CD4-positive, alpha-beta memory T cell (primary cell): ENCODE measurements at regions not wholly inside any gene's neighbourhood (a gene's known extent, or its start where the extent isn't known, plus 50 kb on each side); places are given as distances from the start of the nearest gene placed in this dataset.

Source experiments
- CTCF ChIA-PET: fragments of 350-600 bp; sonication (Branson Sonifier 250); formaldehyde crosslinking; loops from one replicate; lab custom pipeline; 2021; ENCODE audit warnings: inconsistent platforms; ENCODE audit not compliant: partially characterized antibody; lab: Charles Lee
- POLR2A ChIA-PET: fragments of 350-600 bp; sonication (Branson Sonifier 250); formaldehyde crosslinking; loops from one replicate; lab custom pipeline; 2021; ENCODE audit not compliant: partially characterized antibody; lab: Charles Lee
- DNase-seq, 5 donors: peaks; one replicate each; pipeline versions ENCODE4 v3.0.0 to v3.0.0-alpha.2; 2020 to 2022; ENCODE audit warnings: mixed read lengths in 1 of 5
- H3K27ac ChIP-seq: one replicate; pipeline ENCODE4 v1.7.0; 2013; ENCODE audit warnings: low read depth, low read length
- H3K27me3 ChIP-seq: 2 replicates; pipeline ENCODE4 v1.7.0; 2013; ENCODE audit warnings: mild to moderate bottlenecking, low read length, moderate library complexity; ENCODE audit not compliant: insufficient read depth
- H3K36me3 ChIP-seq: 2 replicates; pipeline ENCODE4 v1.7.0; 2013; ENCODE audit warnings: mild to moderate bottlenecking, low read length, moderate library complexity; ENCODE audit not compliant: insufficient read depth
- H3K4me1 ChIP-seq: 2 replicates; pipeline ENCODE4 v1.7.0; 2013; ENCODE audit warnings: mild to moderate bottlenecking, low read length, moderate library complexity; ENCODE audit not compliant: insufficient read depth
- H3K4me3 ChIP-seq, 2 donors: one replicate each; pipeline ENCODE4 v1.7.0; 2013; ENCODE audit warnings: low read length in 2 of 2, mild to moderate bottlenecking in 1 of 2
- H3K9me3 ChIP-seq, 2 donors: one replicate each; pipeline ENCODE4 v1.7.0; 2013; ENCODE audit warnings: low read length in 2 of 2, control low read depth in 1 of 2; ENCODE audit not compliant: control insufficient read depth in 1 of 2
- H3K27ac Mint-ChIP-seq, 7 donors: one replicate each; pipeline ENCODE4 v1.8.0; 2020 to 2021; ENCODE audit warnings: mixed read lengths in 7 of 7, mild to moderate bottlenecking in 6 of 7, inconsistent platforms in 3 of 7, moderate library complexity in 3 of 7
- H3K27me3 Mint-ChIP-seq, 2 donors: one replicate each; pipeline ENCODE4 v1.8.0; 2020 to 2021; ENCODE audit warnings: mixed read lengths in 2 of 2
- H3K36me3 Mint-ChIP-seq, 2 donors: one replicate each; pipeline ENCODE4 v1.8.0; 2020 to 2021; ENCODE audit warnings: mixed read lengths in 2 of 2, inconsistent platforms in 1 of 2, mild to moderate bottlenecking in 1 of 2
- H3K4me1 Mint-ChIP-seq, 4 donors: one replicate each; pipeline ENCODE4 v1.8.0; 2020 to 2021; ENCODE audit warnings: mixed read lengths in 4 of 4, mild to moderate bottlenecking in 1 of 4
- H3K4me3 Mint-ChIP-seq, 8 donors: one replicate each; pipeline ENCODE4 v1.8.0; 2020 to 2021; ENCODE audit warnings: mixed read lengths in 8 of 8, mild to moderate bottlenecking in 7 of 8, moderate library complexity in 6 of 8, inconsistent platforms in 3 of 8
- H3K9me3 Mint-ChIP-seq, 8 donors: one replicate each; pipeline ENCODE4 v1.8.0; 2020 to 2021; ENCODE audit warnings: mixed read lengths in 8 of 8, mild to moderate bottlenecking in 5 of 8, inconsistent platforms in 3 of 8, moderate library complexity in 1 of 8
- intact Hi-C: fragments of 100-400 bp; cut with micrococcal nuclease; formaldehyde crosslinking; loops from one replicate; pipeline ENCODE4 v1.15.1; 2023

DNA sequence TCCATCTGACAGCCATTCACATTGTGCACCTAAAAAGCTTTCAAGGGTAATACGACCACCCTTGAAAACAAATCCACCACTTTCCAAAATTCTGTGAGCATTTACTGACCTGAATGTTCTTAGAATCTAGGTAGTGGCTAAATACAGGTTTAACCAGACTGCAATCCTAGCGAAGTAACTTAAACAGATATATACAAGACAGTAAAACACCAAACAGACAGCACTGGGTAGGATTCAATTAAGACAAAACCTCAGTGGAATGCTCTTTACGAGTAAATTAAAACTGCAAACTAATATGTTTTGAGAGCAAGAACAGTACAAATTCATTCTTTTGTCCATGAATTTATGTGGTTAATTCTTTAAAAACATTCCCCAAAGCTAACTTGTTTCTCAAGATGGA lies 354.2 kb upstream of the ESRRG start:
- intact Hi-C loops: no loop called here
- no peak overlapping the region for H3K27ac Mint-ChIP-seq
- Histone ChIP-seq H3K36me3 (no peaks in the 10 kb centered on the region), H3K9me3 (no peaks in the 10 kb centered on the region), H3K4me1 (no peaks in the 10 kb centered on the region), H3K27ac (no peak overlapping the region), H3K27me3 (no peaks in the 10 kb centered on the region), H3K4me3 (no peak overlapping the region)
- H3K4me1 Mint-ChIP-seq: no peaks in the 10 kb centered on the region
- no peak for DNase-seq
- ChIA-PET POLR2A (no interaction called here), CTCF (no interaction called here)
- no peaks in the 10 kb centered on the region for H3K27me3 Mint-ChIP-seq
- H3K4me3 Mint-ChIP-seq: no peak overlapping the region
- peaks cover 0 to 3% (median 0%) of the 10 kb centered on the region in 8 donors for H3K9me3 Mint-ChIP-seq
- no peaks in the 10 kb centered on the region for H3K36me3 Mint-ChIP-seq

DNA sequence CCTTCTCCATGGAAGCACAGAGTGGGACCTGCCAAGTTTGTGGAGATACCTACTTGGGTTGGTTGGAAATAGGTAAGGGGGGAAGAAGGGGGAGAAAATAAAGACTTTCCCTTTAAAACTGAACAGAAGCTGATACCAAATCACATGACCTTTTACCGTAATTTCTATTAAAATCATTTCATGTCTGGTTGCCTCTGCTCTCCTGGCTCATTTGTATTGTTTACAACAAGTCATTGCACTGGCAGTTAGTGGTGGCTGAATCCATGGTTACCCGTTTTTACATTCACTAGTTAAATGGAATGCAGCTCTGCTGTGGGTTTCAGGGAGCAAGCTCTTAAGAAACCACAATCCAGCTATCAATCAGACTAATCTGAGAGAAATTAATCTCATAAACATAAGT lies 353.7 kb upstream of the ESRRG start:
- H3K9me3 ChIP-seq: no peaks in the 10 kb centered on the region
- POLR2A ChIA-PET: no interaction called here
- DNase-seq: no peak
- H3K36me3 ChIP-seq: no peaks in the 10 kb centered on the region
- no peaks in the 10 kb centered on the region for H3K36me3 Mint-ChIP-seq
- H3K4me1 ChIP-seq: no peaks in the 10 kb centered on the region
- intact Hi-C loops: no loop called here
- H3K27ac Mint-ChIP-seq: no peak overlapping the region
- peaks cover 0 to 2% (median 0%) of the 10 kb centered on the region in 8 donors for H3K9me3 Mint-ChIP-seq
- H3K27me3 Mint-ChIP-seq: no peaks in the 10 kb centered on the region
- no peaks in the 10 kb centered on the region for H3K4me1 Mint-ChIP-seq
- no peaks in the 10 kb centered on the region for H3K27me3 ChIP-seq
- H3K4me3 ChIP-seq: no peak overlapping the region
- H3K4me3 Mint-ChIP-seq: no peak overlapping the region
- CTCF ChIA-PET: no interaction called here
- H3K27ac ChIP-seq: no peak overlapping the region

DNA sequence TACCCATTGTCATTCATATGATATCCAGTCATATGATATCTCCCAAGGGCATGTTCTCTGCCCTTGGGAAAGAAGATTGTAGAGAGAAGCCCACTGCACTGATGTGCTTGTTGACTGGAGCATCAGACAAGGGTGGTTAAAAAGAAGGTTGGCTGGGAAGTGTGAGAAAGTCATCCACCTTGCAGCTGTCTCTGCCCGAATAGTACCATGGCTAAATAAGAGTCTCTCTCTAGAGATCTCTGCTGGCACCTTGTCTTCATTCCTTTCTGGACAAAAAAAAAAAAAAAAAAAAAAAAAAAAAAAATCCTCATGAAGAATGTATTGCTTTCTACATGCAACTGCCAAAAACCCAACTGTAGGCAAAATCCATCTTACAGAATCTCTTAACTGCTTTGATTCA lies 349.7 kb upstream of the ESRRG start:
- no peaks in the 10 kb centered on the region for H3K27me3 Mint-ChIP-seq
- Histone ChIP-seq H3K4me1 (no peaks in the 10 kb centered on the region), H3K4me3 (no peak overlapping the region), H3K27me3 (no peaks in the 10 kb centered on the region), H3K36me3 (no peaks in the 10 kb centered on the region), H3K27ac (no peak overlapping the region), H3K9me3 (no peaks in the 10 kb centered on the region)
- POLR2A ChIA-PET: no interaction called here
- H3K36me3 Mint-ChIP-seq: no peaks in the 10 kb centered on the region
- no peak overlapping the region for H3K4me3 Mint-ChIP-seq
- H3K4me1 Mint-ChIP-seq: no peaks in the 10 kb centered on the region
- intact Hi-C loops: no loop called here
- CTCF ChIA-PET: no interaction called here
- DNase-seq: no peak
- H3K27ac Mint-ChIP-seq: no peak overlapping the region
- H3K9me3 Mint-ChIP-seq: peaks cover 0 to 5% (median 2%) of the 10 kb centered on the region in 8 donors

DNA sequence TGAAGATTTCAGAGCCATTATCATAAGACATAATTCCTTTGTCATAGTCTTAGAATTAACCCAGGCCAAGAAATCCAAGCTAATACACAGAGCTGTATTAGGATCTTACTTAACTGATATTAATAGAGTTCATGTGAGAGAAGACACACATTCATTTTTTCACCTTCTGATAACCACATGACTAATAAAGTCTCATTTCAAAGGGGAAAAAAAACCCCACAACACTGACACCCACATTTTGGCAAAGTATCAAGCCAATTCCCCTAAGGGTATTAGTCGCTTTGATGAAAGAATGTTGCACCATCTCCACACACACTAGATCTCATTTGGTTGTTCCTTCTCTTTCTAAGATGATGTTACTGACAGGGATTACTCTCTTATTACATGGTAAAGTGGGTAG lies 344.4 kb upstream of the ESRRG start:
- CTCF ChIA-PET: no interaction called here
- Histone ChIP-seq H3K36me3 (no peaks in the 10 kb centered on the region), H3K4me3 (no peak overlapping the region), H3K4me1 (no peaks in the 10 kb centered on the region), H3K27ac (no peak overlapping the region), H3K27me3 (no peaks in the 10 kb centered on the region), H3K9me3 (no peaks in the 10 kb centered on the region)
- H3K27me3 Mint-ChIP-seq: no peaks in the 10 kb centered on the region
- no peaks in the 10 kb centered on the region for H3K36me3 Mint-ChIP-seq
- H3K27ac Mint-ChIP-seq: no peak overlapping the region
- H3K4me1 Mint-ChIP-seq: no peaks in the 10 kb centered on the region
- intact Hi-C loops: no loop called here
- POLR2A ChIA-PET: no interaction called here
- DNase-seq: no peak
- H3K9me3 Mint-ChIP-seq: peaks cover 0 to 5% (median 2%) of the 10 kb centered on the region in 8 donors
- H3K4me3 Mint-ChIP-seq: no peak overlapping the region

DNA sequence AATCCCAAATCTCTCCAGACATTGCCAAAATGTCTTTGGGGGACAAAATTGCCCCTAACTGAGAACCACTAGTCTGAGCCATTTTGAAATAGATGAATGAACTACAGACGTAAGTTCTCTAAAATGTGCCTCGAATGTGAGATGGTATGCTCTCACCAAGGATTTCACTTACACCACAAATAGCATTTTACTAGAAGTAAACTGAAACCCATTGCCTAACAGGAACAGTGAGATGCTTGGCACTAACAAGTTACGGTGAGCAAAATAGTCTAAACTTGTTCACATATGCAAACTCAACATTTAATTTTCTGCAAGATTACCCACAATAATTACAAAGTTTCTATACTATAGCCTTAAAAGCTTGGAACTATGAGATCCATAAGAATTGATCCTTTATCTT lies 343.6 kb upstream of the ESRRG start:
- H3K27ac ChIP-seq: no peak overlapping the region
- Mint-ChIP-seq H3K36me3 (no peaks in the 10 kb centered on the region), H3K27ac (no peak overlapping the region), H3K4me3 (no peak overlapping the region), H3K4me1 (no peaks in the 10 kb centered on the region), H3K27me3 (no peaks in the 10 kb centered on the region), H3K9me3 (peaks cover 0 to 5% (median under 1%) of the 10 kb centered on the region in 8 donors)
- no peaks in the 10 kb centered on the region for H3K36me3 ChIP-seq
- intact Hi-C loops: no loop called here
- H3K27me3 ChIP-seq: no peaks in the 10 kb centered on the region
- H3K9me3 ChIP-seq: no peaks in the 10 kb centered on the region
- H3K4me1 ChIP-seq: no peaks in the 10 kb centered on the region
- POLR2A ChIA-PET: no interaction called here
- DNase-seq: no peak
- CTCF ChIA-PET: no interaction called here
- H3K4me3 ChIP-seq: no peak overlapping the region

DNA sequence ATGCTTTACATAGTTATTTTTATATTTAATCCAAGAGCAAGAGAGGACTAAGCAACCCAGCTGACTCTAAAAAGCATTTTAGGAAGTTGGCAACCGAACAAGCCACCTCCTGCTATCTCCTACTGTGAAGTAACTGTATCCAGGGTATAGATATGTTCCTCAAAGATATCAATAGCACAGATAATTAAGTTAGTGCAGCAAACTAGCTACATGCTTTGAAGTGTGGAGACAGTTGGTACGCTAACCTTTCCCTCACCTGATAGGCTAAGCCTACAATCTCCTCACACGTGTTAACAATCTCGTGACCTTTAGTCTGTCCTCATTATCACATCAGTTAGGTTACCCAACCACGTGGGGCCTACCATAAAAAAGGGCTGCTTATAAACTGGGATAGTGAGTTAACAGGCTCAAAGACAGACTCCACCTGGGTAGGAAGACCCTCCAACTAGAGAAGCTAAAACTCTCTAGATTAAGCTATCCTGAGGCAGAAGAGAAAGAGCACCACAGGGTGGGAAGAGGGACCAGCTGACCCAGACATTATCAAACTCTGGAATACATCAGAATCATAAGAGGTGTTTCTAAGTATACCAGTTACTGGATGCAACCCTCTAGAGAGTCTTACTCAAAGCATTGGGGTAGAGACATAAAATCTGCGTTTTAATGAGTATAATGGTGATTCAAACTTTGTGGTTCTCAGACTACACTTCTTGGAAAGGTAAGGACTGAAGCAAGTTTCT lies 340.1 kb upstream of the ESRRG start:
- ChIA-PET POLR2A (no interaction called here), CTCF (no interaction called here)
- Mint-ChIP-seq H3K4me3 (no peak overlapping the region), H3K27ac (no peak overlapping the region), H3K27me3 (no peaks in the 10 kb centered on the region), H3K9me3 (peaks cover 0 to 2% (median 0%) of the 10 kb centered on the region in 8 donors), H3K4me1 (no peaks in the 10 kb centered on the region), H3K36me3 (no peaks in the 10 kb centered on the region)
- Histone ChIP-seq H3K27me3 (no peaks in the 10 kb centered on the region), H3K4me3 (no peak overlapping the region), H3K4me1 (no peaks in the 10 kb centered on the region), H3K9me3 (no peaks in the 10 kb centered on the region), H3K27ac (no peak overlapping the region), H3K36me3 (no peaks in the 10 kb centered on the region)
- intact Hi-C loops: no loop called here
- no peak for DNase-seq

DNA sequence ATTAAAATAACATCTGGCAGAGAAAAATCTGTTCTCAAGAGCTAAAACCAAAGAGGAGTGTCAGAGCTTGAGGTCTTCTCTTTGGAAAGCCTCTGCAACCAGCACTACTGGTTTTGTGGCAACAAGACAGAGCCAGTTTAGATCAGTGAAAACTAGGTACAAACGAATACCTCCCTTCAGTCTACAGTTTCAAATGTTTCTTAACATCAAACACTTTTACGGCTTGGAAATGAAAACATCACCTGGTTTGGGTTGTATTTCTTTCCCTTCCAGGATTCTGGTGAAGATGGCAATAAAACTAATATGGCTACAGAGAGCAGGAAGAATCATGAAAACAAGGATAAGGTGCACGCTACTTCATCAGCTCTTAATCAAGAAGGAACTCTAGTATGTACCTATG lies 339.4 kb upstream of the ESRRG start:
- Mint-ChIP-seq H3K9me3 (peaks cover 0 to 2% (median 0%) of the 10 kb centered on the region in 8 donors), H3K4me1 (no peaks in the 10 kb centered on the region), H3K36me3 (no peaks in the 10 kb centered on the region), H3K27ac (no peak overlapping the region), H3K4me3 (no peak overlapping the region), H3K27me3 (no peaks in the 10 kb centered on the region)
- H3K36me3 ChIP-seq: no peaks in the 10 kb centered on the region
- H3K4me1 ChIP-seq: no peaks in the 10 kb centered on the region
- POLR2A ChIA-PET: no interaction called here
- H3K27me3 ChIP-seq: no peaks in the 10 kb centered on the region
- no peak for DNase-seq
- H3K27ac ChIP-seq: no peak overlapping the region
- CTCF ChIA-PET: no interaction called here
- intact Hi-C loops: no loop called here
- H3K9me3 ChIP-seq: no peaks in the 10 kb centered on the region
- H3K4me3 ChIP-seq: no peak overlapping the region
